ENCODE measurements at regions not wholly inside any gene's neighbourhood (a gene's known extent, or its start where the extent isn't known, plus 50 kb on each side); places are given as distances from the start of the nearest gene placed in this dataset.
A peak's percentile ranks its signal among the peaks of the same experiment; 100 is the strongest.

- Histone ChIP-seq H3K9ac (ENCODE audit: insufficient read depth, low read length) (no peak overlapping the region), H3K4me3 (replicated peaks in 1 of 4; ENCODE audit: control extremely low read depth in 1 of 4, insufficient read depth in 1 of 4, low read depth in 3 of 4, low read length in 4 of 4) (no peak overlapping the region), H3K79me2 (ENCODE audit: control insufficient read depth, insufficient read depth, low read length) (no peaks in the 10 kb centered on the region), H3K4me1 (ENCODE audit: control insufficient read depth, extremely low read depth, insufficient read depth, low read length) (no peaks in the 10 kb centered on the region), H2AFZ (ENCODE audit: low read length) (no peak overlapping the region), H3K27ac (ENCODE audit: insufficient read depth, low read length) (no peak overlapping the region), H3K36me3 (ENCODE audit: control insufficient read depth, insufficient read depth, low read length) (no peaks in the 10 kb centered on the region), H3K9me3 (ENCODE audit: control insufficient read depth, insufficient read depth, low read depth, low read length) (no peaks in the 10 kb centered on the region), H3K27me3 (ENCODE audit: control insufficient read depth, insufficient read depth, low read length) (no peaks in the 10 kb centered on the region), H3K4me2 (ENCODE audit: extremely low read depth, insufficient read depth, low read length) (no peak overlapping the region), H4K20me1 (ENCODE audit: control insufficient read depth, extremely low read depth, insufficient read depth, low read length) (no peaks in the 10 kb centered on the region)
- TF ChIP-seq EZH2 (IDR thresholded peaks at IDR 0.05; ENCODE audit: low read length, missing control alignments) (no peak), CTCF (conservative IDR thresholded peaks at IDR 0.05 in 1 of 2, IDR thresholded peaks at IDR 0.05 in 1 of 2; ENCODE audit: low read depth in 1 of 2, low read length in 2 of 2) (no peak)
- no peak for DNase-seq (ENCODE audit: low read depth in 2 of 2)
These were observed 552.3 kb downstream of the TDRD15 start for GRCh38 chr2:21676041-21676440.

- H3K9me3 ChIP-seq (ENCODE audit: control insufficient read depth, insufficient read depth, low read depth, low read length): no peaks in the 10 kb centered on the region
- no peak overlapping the region for H3K27ac ChIP-seq (ENCODE audit: insufficient read depth, low read length)
- H3K36me3 ChIP-seq (ENCODE audit: control insufficient read depth, insufficient read depth, low read length): no peaks in the 10 kb centered on the region
- TF ChIP-seq CTCF (conservative IDR thresholded peaks at IDR 0.05 in 1 of 2, IDR thresholded peaks at IDR 0.05 in 1 of 2; ENCODE audit: low read depth in 1 of 2, low read length in 2 of 2) (no peak), EZH2 (IDR thresholded peaks at IDR 0.05; ENCODE audit: low read length, missing control alignments) (no peak)
- H2AFZ ChIP-seq (ENCODE audit: low read length): no peak overlapping the region
- H3K27me3 ChIP-seq (ENCODE audit: control insufficient read depth, insufficient read depth, low read length): no peaks in the 10 kb centered on the region
- H3K4me1 ChIP-seq (ENCODE audit: control insufficient read depth, extremely low read depth, insufficient read depth, low read length): no peaks in the 10 kb centered on the region
- no peak overlapping the region for H3K4me3 ChIP-seq (replicated peaks in 1 of 4; ENCODE audit: control extremely low read depth in 1 of 4, insufficient read depth in 1 of 4, low read depth in 3 of 4, low read length in 4 of 4)
- H3K79me2 ChIP-seq (ENCODE audit: control insufficient read depth, insufficient read depth, low read length): no peaks in the 10 kb centered on the region
- H3K4me2 ChIP-seq (ENCODE audit: extremely low read depth, insufficient read depth, low read length): no peak overlapping the region
- no peaks in the 10 kb centered on the region for H4K20me1 ChIP-seq (ENCODE audit: control insufficient read depth, extremely low read depth, insufficient read depth, low read length)
- H3K9ac ChIP-seq (ENCODE audit: insufficient read depth, low read length): no peak overlapping the region
- DNase-seq (ENCODE audit: low read depth in 2 of 2): peak in 1 of 2 donors; percentile 0
These were observed 552.9 kb downstream of the TDRD15 start for GRCh38 chr2:21676676-21677075.

- H3K4me3 ChIP-seq (replicated peaks in 1 of 4; ENCODE audit: control extremely low read depth in 1 of 4, insufficient read depth in 1 of 4, low read depth in 3 of 4, low read length in 4 of 4): no peak overlapping the region
- DNase-seq (ENCODE audit: low read depth in 2 of 2): no peak
- no peaks in the 10 kb centered on the region for H3K79me2 ChIP-seq (ENCODE audit: control insufficient read depth, insufficient read depth, low read length)
- no peaks in the 10 kb centered on the region for H3K36me3 ChIP-seq (ENCODE audit: control insufficient read depth, insufficient read depth, low read length)
- no peak overlapping the region for H2AFZ ChIP-seq (ENCODE audit: low read length)
- no peaks in the 10 kb centered on the region for H4K20me1 ChIP-seq (ENCODE audit: control insufficient read depth, extremely low read depth, insufficient read depth, low read length)
- no peak for TF ChIP-seq CTCF (conservative IDR thresholded peaks at IDR 0.05 in 1 of 2, IDR thresholded peaks at IDR 0.05 in 1 of 2; ENCODE audit: low read depth in 1 of 2, low read length in 2 of 2)
- TF ChIP-seq EZH2 (IDR thresholded peaks at IDR 0.05; ENCODE audit: low read length, missing control alignments): no peak
- no peaks in the 10 kb centered on the region for H3K9me3 ChIP-seq (ENCODE audit: control insufficient read depth, insufficient read depth, low read depth, low read length)
- no peak overlapping the region for H3K4me2 ChIP-seq (ENCODE audit: extremely low read depth, insufficient read depth, low read length)
- no peak overlapping the region for H3K9ac ChIP-seq (ENCODE audit: insufficient read depth, low read length)
- no peak overlapping the region for H3K27ac ChIP-seq (ENCODE audit: insufficient read depth, low read length)
- H3K4me1 ChIP-seq (ENCODE audit: control insufficient read depth, extremely low read depth, insufficient read depth, low read length): no peaks in the 10 kb centered on the region
- no peaks in the 10 kb centered on the region for H3K27me3 ChIP-seq (ENCODE audit: control insufficient read depth, insufficient read depth, low read length)
These were observed 560.1 kb downstream of the TDRD15 start for GRCh38 chr2:21683838-21684237.
